Adrenal gland (tissue), 9 donors: ENCODE measurements at regions not wholly inside any gene's neighbourhood (a gene's known extent, or its start where the extent isn't known, plus 50 kb on each side); places are given as distances from the start of the nearest gene placed in this dataset.

Experiments
- DNase-seq, 7 donors: peaks; one replicate each; pipeline ENCODE4 v3.0.0-alpha.2; 2019 to 2020
- H3K27ac ChIP-seq, 5 donors: fragments of 200-600 bp; sonication (generic) in 4 of 5; 1 replicate in 3 of 5; 2 replicates in 2 of 5; pipeline versions ENCODE4 v1.5.1 to v1.8.0; 2016 to 2020; ENCODE audit warnings: mild to moderate bottlenecking in 1 of 5
- H3K27me3 ChIP-seq: fragments of 200-600 bp; 2 replicates; pipeline ENCODE4 v1.8.0; 2021
- H3K36me3 ChIP-seq, 2 donors: fragments of 200-600 bp; replicated peaks in 1 of 2; 1 replicate in 1 of 2; 2 replicates in 1 of 2; pipeline versions ENCODE4 v1.5.1 to v1.8.0; 2018 to 2022
- H3K4me1 ChIP-seq, 2 donors: fragments of 200-600 bp; replicated peaks in 1 of 2; 1 replicate in 1 of 2; 2 replicates in 1 of 2; pipeline versions ENCODE4 v1.5.1 to v1.8.0; 2018 to 2021
- H3K4me3 ChIP-seq, 4 donors: fragments of 200-600 bp; sonication (generic) in 3 of 4; one replicate each; pipeline ENCODE4 v1.5.1; 2016 to 2018
- H3K9me3 ChIP-seq, 3 donors: fragments of 200-600 bp; sonication (generic) in 1 of 3; replicated peaks in 1 of 3; 1 replicate in 2 of 3; 2 replicates in 1 of 3; pipeline versions ENCODE4 v1.5.1 to v1.8.0; 2016 to 2021
- POLR2A ChIP-seq, 2 donors: fragments of 450-650 bp; IDR thresholded peaks; one replicate each; pipeline ENCODE4 v1.6.1; 2017; ENCODE audit warnings: antibody characterized with exemption in 2 of 2, mild to moderate bottlenecking in 2 of 2, moderate library complexity in 1 of 2
- WGBS, 4 donors: extraction: QIAGEN DNeasy Blood & Tissue Kit in 2 of 4; methylation state at CpG; one replicate each; pipeline versions ENCODE4 v1.1.5 to v1.1.7; 2013 to 2017; 5-methylcytosine and 5-hydroxymethylcytosine counted together
- intact Hi-C, 2 donors: fragments of 100-400 bp; cut with DNase I; formaldehyde crosslinking; loops; one replicate each; pipeline versions ENCODE4 v1.14.1 to v1.15.0; 2022 to 2023
- TF ChIP-seq, protein P1 (sequence below), 6 experiments: fragments of 450-650 bp in 4 of 6; fragments of 200-600 bp in 2 of 6; sonication (generic) in 1 of 6; IDR thresholded peaks; 1 replicate in 5 of 6; 2 replicates in 1 of 6; pipeline versions ENCODE4 v1.5.1 to v1.8.0; 2016 to 2021; ENCODE audit warnings: antibody characterized with exemption in 6 of 6, mild to moderate bottlenecking in 2 of 6, moderate library complexity in 1 of 6
- donor health status: healthy with polysubstance abuse.
- donor health status: Bipolar disorder and iron deficiency.
- donor health status: DM: yes; HTN: yes; CAD: no.
- donor health status: DM: no; HTN: no; CAD: no.
- donor health status: DM: no; HTN: no; CAD: no.

DNA sequence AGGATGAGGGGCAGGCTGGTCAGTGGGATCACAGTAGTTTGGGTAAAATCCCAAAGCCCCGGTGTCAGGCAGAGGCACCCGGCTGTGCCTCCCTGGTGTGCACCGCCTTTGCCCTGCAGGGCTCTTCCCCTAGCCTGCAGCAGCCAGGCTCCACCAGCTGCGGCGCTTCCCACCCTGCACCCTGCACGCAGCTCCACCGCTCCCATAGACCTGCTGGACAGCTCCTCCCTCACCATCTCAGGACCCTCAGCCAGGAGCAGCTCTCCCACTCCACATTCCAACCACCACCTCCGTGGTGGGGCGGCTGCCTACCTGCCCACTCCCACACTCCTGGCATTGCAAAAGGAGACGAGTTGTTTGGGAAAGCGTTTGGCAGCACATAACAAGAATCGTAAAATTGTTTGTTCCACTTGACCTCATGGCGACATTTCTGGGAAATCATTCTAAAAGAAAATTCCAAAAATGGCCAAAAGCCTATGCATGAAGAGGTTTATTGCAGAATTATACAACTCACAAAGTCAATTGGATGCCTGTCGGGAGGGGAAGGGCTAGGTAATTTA is 287.4 kb upstream of the HDAC4 start:
- intact Hi-C loops, result no loop called here
- no peaks in the 10 kb centered on the region for H3K9me3 ChIP-seq
- TF ChIP-seq, protein P1, sequence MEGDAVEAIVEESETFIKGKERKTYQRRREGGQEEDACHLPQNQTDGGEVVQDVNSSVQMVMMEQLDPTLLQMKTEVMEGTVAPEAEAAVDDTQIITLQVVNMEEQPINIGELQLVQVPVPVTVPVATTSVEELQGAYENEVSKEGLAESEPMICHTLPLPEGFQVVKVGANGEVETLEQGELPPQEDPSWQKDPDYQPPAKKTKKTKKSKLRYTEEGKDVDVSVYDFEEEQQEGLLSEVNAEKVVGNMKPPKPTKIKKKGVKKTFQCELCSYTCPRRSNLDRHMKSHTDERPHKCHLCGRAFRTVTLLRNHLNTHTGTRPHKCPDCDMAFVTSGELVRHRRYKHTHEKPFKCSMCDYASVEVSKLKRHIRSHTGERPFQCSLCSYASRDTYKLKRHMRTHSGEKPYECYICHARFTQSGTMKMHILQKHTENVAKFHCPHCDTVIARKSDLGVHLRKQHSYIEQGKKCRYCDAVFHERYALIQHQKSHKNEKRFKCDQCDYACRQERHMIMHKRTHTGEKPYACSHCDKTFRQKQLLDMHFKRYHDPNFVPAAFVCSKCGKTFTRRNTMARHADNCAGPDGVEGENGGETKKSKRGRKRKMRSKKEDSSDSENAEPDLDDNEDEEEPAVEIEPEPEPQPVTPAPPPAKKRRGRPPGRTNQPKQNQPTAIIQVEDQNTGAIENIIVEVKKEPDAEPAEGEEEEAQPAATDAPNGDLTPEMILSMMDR (IDR thresholded peaks at IDR 0.05), result no peak
- no peak for TF ChIP-seq POLR2A (IDR thresholded peaks at IDR 0.05)
- H3K27ac ChIP-seq, result no peak overlapping the region
- H3K36me3 ChIP-seq, result no peaks in the 10 kb centered on the region
- H3K4me3 ChIP-seq, result no peak overlapping the region
- no peaks in the 10 kb centered on the region for H3K27me3 ChIP-seq
- H3K4me1 ChIP-seq, result no peaks in the 10 kb centered on the region
- DNase-seq, result peak in 2 of 7 donors; percentile 1 to 27
- WGBS, 4 donors, result 45 to 63% (median 55%) methylated on average over 11 to 14 of the region's 14 CpGs

DNA sequence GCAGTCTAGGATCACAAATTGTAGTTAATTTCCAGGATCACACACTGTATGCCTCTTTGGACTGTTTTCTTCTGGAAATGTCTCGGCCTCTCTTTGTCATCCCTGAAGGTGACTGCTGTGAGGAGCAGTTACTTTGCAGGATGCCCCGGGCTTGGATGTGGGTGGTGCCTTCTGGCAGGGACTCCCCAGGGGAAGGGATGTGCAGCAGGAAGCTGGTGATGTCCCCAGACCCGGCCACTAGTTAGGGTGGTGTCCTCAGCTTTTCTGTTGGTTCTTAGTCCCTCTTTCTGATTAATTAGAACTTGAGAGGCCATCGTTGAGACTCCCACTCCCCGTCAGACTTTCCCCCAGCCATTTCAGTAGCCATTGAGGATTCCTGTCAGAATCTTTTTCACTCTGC is 286.6 kb upstream of the HDAC4 start:
- no peaks in the 10 kb centered on the region for H3K4me1 ChIP-seq
- H3K27me3 ChIP-seq, result no peaks in the 10 kb centered on the region
- WGBS, 4 donors, result 71 to 79% (median 75%) methylated on average over 5 of the region's 5 CpGs
- no peaks in the 10 kb centered on the region for H3K9me3 ChIP-seq
- no peak overlapping the region for H3K27ac ChIP-seq
- no peaks in the 10 kb centered on the region for H3K36me3 ChIP-seq
- TF ChIP-seq, protein P1 (IDR thresholded peaks at IDR 0.05), result no peak
- no peak for TF ChIP-seq POLR2A (IDR thresholded peaks at IDR 0.05)
- peak in 1 of 7 donors; percentile 2 for DNase-seq
- intact Hi-C loops, result no loop called here
- no peak overlapping the region for H3K4me3 ChIP-seq

DNA sequence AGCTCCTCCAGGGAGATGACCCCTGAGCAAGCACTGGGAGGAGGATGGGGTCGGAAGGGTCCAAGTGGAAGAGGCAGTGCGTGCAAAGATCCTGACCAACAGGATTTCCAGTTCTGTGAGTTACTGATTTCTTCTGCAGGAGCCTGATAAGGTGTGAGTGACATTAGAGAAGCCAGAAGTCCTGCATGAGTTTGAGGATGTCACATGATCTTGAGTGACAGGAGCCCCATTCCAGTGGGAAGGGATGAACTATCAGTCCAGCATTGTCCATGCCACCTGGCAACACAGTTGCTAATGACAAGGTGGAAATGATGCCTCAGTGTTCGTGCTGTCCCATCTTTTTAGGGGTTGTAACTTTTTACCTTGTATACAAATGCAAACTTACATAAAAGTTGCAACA is 285.1 kb upstream of the HDAC4 start:
- Histone ChIP-seq H3K27ac (no peak overlapping the region), H3K4me1 (no peaks in the 10 kb centered on the region), H3K4me3 (no peak overlapping the region), H3K27me3 (no peaks in the 10 kb centered on the region), H3K9me3 (no peaks in the 10 kb centered on the region), H3K36me3 (no peaks in the 10 kb centered on the region)
- intact Hi-C loops, result no loop called here
- TF ChIP-seq, protein P1 (IDR thresholded peaks at IDR 0.05), result no peak
- TF ChIP-seq POLR2A (IDR thresholded peaks at IDR 0.05), result no peak
- WGBS, 4 donors, result 57 to 67% (median 59%) methylated on average over 3 of the region's 3 CpGs
- peak in 2 of 7 donors; percentile 2 to 14 for DNase-seq

DNA sequence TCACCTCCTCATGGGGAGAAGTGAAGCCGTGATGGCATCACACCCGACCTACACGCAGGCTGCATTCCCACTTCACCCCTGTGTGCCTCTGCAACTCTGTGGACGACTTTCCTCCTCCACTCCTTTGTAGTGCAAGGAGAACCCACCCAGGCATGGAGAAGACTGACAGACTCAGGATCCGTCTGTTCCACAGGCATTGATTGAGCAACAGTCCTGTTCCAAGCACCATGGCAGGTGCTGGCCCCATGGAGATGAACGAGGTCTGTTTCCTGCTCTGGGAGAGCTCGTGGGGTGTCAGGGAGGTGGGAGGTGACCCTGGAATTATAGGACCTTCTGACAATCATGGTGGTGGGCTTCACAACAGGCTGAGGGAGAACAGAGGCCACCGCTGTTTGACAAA is 284.7 kb upstream of the HDAC4 start:
- Histone ChIP-seq H3K36me3 (no peaks in the 10 kb centered on the region), H3K27me3 (no peaks in the 10 kb centered on the region), H3K27ac (no peak overlapping the region), H3K4me1 (no peaks in the 10 kb centered on the region), H3K4me3 (no peak overlapping the region), H3K9me3 (no peaks in the 10 kb centered on the region)
- intact Hi-C loops, result no loop called here
- WGBS, 4 donors, result 64 to 73% (median 69%) methylated on average over 6 to 8 of the region's 8 CpGs
- TF ChIP-seq, protein P1 (IDR thresholded peaks at IDR 0.05), result no peak
- TF ChIP-seq POLR2A (IDR thresholded peaks at IDR 0.05), result no peak
- DNase-seq, result peak in 3 of 7 donors; percentile 2 to 18 (median 5)
